ENCODE measurements at regions not wholly inside any gene's neighbourhood (a gene's known extent, or its start where the extent isn't known, plus 50 kb on each side); places are given as distances from the start of the nearest gene placed in this dataset.

DNA sequence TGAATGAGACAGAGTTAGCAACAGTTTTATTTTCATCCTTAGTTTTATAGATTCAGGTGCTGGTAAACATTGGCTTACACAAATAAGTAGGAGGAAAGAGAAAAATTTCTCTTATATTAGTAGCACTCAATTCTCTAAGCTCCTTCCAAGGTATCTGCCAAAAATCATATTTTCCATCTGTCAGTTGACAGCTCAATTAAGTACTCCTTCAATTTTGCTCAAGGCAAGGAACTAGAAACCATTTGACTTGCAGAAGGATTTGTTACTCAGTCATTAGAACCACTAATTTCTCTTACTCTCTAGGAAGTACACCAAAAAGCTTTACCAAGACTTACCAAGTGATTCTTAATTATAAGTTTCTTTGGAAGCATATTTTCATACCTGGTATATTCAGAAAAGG is 101.4 kb upstream of the ATP8B1 start:
- Histone ChIP-seq H2BK5ac (ENCODE audit: low read depth, low read length, poor library complexity, severe bottlenecking) (no peak overlapping the region), H3K23ac (ENCODE audit: low read depth, low read length) (no peak overlapping the region), H3K14ac (replicated peaks; ENCODE audit: low read depth, low read length) (no peak overlapping the region), H3K4ac (ENCODE audit: low read depth, low read length) (no peak overlapping the region), H4K8ac (ENCODE audit: low read depth in 2 of 2, low read length in 2 of 2) (no peak overlapping the region), H2AFZ (replicated peaks; ENCODE audit: low read length, poor library complexity) (no peak overlapping the region), H2AK5ac (ENCODE audit: low read depth, low read length) (no peak overlapping the region), H3K9me1 (ENCODE audit: insufficient read depth, low read length) (no peaks in the 10 kb centered on the region), H2BK20ac (ENCODE audit: low read depth, low read length) (no peak overlapping the region), H3K4me2 (ENCODE audit: low read depth, low read length) (no peak overlapping the region), H3K27ac (ENCODE audit: insufficient read depth, low read length) (no peak overlapping the region), H2AK9ac (replicated peaks; ENCODE audit: low read depth, low read length, poor library complexity) (no peak overlapping the region), H2BK15ac (ENCODE audit: low read depth, low read length) (no peak overlapping the region), H4K5ac (ENCODE audit: low read depth, low read length) (no peak overlapping the region), H3K9me3 (ENCODE audit: control insufficient read depth, insufficient read depth, low read length) (peaks cover 2% of the 10 kb centered on the region; the same call in 1 of the 2 replicates), H4K91ac (ENCODE audit: insufficient read depth, low read depth, low read length) (no peak overlapping the region), H3K79me1 (ENCODE audit: low read depth in 1 of 2, low read length in 2 of 2) (no peaks in the 10 kb centered on the region), H3K56ac (ENCODE audit: extremely low read depth, insufficient read depth, low read length) (no peak overlapping the region), H3K4me3 (ENCODE audit: insufficient read depth, low read depth, low read length) (no peak overlapping the region), H3K9ac (ENCODE audit: low read depth, low read length) (no peak overlapping the region), H4K20me1 (ENCODE audit: insufficient read depth, low read length) (no peaks in the 10 kb centered on the region), H3K36me3 (ENCODE audit: control insufficient read depth, insufficient read depth, low read length) (no peaks in the 10 kb centered on the region), H2BK120ac (ENCODE audit: low read depth, low read length) (no peak overlapping the region), H3K18ac (ENCODE audit: low read depth, low read length) (no peak overlapping the region), H3K4me1 (ENCODE audit: control insufficient read depth, insufficient read depth, low read length) (no peaks in the 10 kb centered on the region), H3K27me3 (ENCODE audit: control insufficient read depth, insufficient read depth, low read length) (peaks cover 19% of the 10 kb centered on the region)
- TF ChIP-seq NFE2L2 (IDR thresholded peaks at IDR 0.05; ENCODE audit: low read depth, low read length) (no peak), FOS (IDR thresholded peaks at IDR 0.05; ENCODE audit: low read depth, low read length) (no peak), SMC3 (IDR thresholded peaks at IDR 0.05; ENCODE audit: low read depth, low read length) (no peak), BHLHE40 (IDR thresholded peaks at IDR 0.05; ENCODE audit: low read depth, low read length) (no peak), RAD21 (IDR thresholded peaks at IDR 0.05; ENCODE audit: low read length) (no peak), CHD1 (IDR thresholded peaks at IDR 0.05; ENCODE audit: low read depth, low read length) (no peak), MAFK (IDR thresholded peaks at IDR 0.05; ENCODE audit: low read depth, low read length) (no peak), RFX5 (IDR thresholded peaks at IDR 0.05; ENCODE audit: low read depth, low read length) (no peak), ELK1 (IDR thresholded peaks at IDR 0.05; ENCODE audit: borderline replicate concordance, low read depth, low read length) (no peak), CEBPB (IDR thresholded peaks at IDR 0.05; ENCODE audit: low read depth, low read length) (no peak), MXI1 (IDR thresholded peaks at IDR 0.05; ENCODE audit: borderline replicate concordance, low read depth, low read length) (no peak), RCOR1 (IDR thresholded peaks at IDR 0.05; ENCODE audit: insufficient replicate concordance, low read length) (no peak), MAZ (IDR thresholded peaks at IDR 0.05; ENCODE audit: borderline replicate concordance, low read depth, low read length) (no peak), POLR2A (IDR thresholded peaks at IDR 0.05; ENCODE audit: low read depth, low read length) (no peak)
- TF ChIP-seq, protein P1, sequence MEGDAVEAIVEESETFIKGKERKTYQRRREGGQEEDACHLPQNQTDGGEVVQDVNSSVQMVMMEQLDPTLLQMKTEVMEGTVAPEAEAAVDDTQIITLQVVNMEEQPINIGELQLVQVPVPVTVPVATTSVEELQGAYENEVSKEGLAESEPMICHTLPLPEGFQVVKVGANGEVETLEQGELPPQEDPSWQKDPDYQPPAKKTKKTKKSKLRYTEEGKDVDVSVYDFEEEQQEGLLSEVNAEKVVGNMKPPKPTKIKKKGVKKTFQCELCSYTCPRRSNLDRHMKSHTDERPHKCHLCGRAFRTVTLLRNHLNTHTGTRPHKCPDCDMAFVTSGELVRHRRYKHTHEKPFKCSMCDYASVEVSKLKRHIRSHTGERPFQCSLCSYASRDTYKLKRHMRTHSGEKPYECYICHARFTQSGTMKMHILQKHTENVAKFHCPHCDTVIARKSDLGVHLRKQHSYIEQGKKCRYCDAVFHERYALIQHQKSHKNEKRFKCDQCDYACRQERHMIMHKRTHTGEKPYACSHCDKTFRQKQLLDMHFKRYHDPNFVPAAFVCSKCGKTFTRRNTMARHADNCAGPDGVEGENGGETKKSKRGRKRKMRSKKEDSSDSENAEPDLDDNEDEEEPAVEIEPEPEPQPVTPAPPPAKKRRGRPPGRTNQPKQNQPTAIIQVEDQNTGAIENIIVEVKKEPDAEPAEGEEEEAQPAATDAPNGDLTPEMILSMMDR (conservative IDR thresholded peaks at IDR 0.05; ENCODE audit: low read depth, low read length), result no peak
- TF ChIP-seq, protein P2, sequence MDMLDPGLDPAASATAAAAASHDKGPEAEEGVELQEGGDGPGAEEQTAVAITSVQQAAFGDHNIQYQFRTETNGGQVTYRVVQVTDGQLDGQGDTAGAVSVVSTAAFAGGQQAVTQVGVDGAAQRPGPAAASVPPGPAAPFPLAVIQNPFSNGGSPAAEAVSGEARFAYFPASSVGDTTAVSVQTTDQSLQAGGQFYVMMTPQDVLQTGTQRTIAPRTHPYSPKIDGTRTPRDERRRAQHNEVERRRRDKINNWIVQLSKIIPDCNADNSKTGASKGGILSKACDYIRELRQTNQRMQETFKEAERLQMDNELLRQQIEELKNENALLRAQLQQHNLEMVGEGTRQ (IDR thresholded peaks at IDR 0.05; ENCODE audit: low read depth, low read length), result no peak
- ChIA-PET POLR2A (ENCODE audit: unreplicated experiment) (interaction anchor here (0.6 kb wide), 1 partner anchor 529 kb away, joined by 3 read pairs; no protein-coding TSS in a partner anchor), CTCF (interaction anchor here (0.6 kb wide), 1 partner anchor 22 kb away, joined by 3 read pairs; no protein-coding TSS in a partner anchor)
- dilution Hi-C loops (cut with HindIII; ENCODE audit: low sequenced_read_pairs, unreplicated experiment), result no loop called here
- no peak for ATAC-seq (ENCODE audit: low read depth)
- in situ Hi-C loops (cut with MboI; ENCODE audit: low sequenced_read_pairs), result no loop called here
- no peak for DNase-seq
- BruUV-seq (replicated peaks), result no TSS peak
- intact Hi-C loops (cut with micrococcal nuclease), result no loop called here

Measured in IMR-90 (cell line).